RCC 7860 (cell line): ENCODE measurements at regions not wholly inside any gene's neighbourhood (a gene's known extent, or its start where the extent isn't known, plus 50 kb on each side); places are given as distances from the start of the nearest gene placed in this dataset.

Experiments used
- DNase-seq: peaks from one replicate; pipeline ENCODE4 v3.0.0-alpha.2; 2015; ENCODE audit warnings: low spot score
- FAIRE-seq: peaks from 2 replicates; lab custom pipeline; 2012; peaks lifted over from hg19 to GRCh38; lab: Jason Lieb, UNC

GRCh38 chr4:157803845-157804521 lies 368.8 kb downstream of the GASK1B start:
- DNase-seq = no peak
- no peak for FAIRE-seq

GRCh38 chr4:157803421-157803820 lies 369.4 kb downstream of the GASK1B start:
- FAIRE-seq (no peak), DNase-seq (no peak)

GRCh38 chr4:157795495-157795894 lies 377.3 kb downstream of the GASK1B start:
- no peak for DNase-seq
- no peak for FAIRE-seq

GRCh38 chr4:157792716-157793115 lies 380.1 kb downstream of the GASK1B start:
- DNase-seq (no peak), FAIRE-seq (no peak)

GRCh38 chr4:157791236-157791635 lies 381.6 kb downstream of the GASK1B start:
- DNase-seq = no peak
- FAIRE-seq = no peak

- DNase-seq = no peak
- FAIRE-seq = no peak
Observed at GRCh38 chr4:157787618-157788017, 385.2 kb downstream of the GASK1B start.

- DNase-seq (no peak), FAIRE-seq (no peak)
Observed at GRCh38 chr4:157781361-157781760, 391.5 kb downstream of the GASK1B start.

GRCh38 chr4:157779081-157779480 lies 393.7 kb downstream of the GASK1B start:
- no peak for DNase-seq
- no peak for FAIRE-seq

- DNase-seq (no peak), FAIRE-seq (no peak)
Observed at GRCh38 chr4:157776930-157777528, 395.8 kb downstream of the GASK1B start.

GRCh38 chr4:157775971-157776370 lies 396.9 kb downstream of the GASK1B start:
- FAIRE-seq = no peak
- DNase-seq = no peak

- FAIRE-seq = no peak
- DNase-seq = no peak
Observed at GRCh38 chr4:157772907-157773306, 399.9 kb downstream of the GASK1B start.

GRCh38 chr4:157768419-157768818 lies 404.4 kb downstream of the GASK1B start:
- FAIRE-seq = no peak
- no peak for DNase-seq

GRCh38 chr4:157763490-157763889 lies 409.3 kb downstream of the GASK1B start:
- DNase-seq (no peak), FAIRE-seq (no peak)

GRCh38 chr4:157754410-157754809 lies 418.4 kb downstream of the GASK1B start:
- DNase-seq (no peak), FAIRE-seq (peak; percentile 60)

GRCh38 chr4:157751631-157752030 lies 421.2 kb downstream of the GASK1B start:
- DNase-seq = no peak
- FAIRE-seq = no peak

GRCh38 chr4:157741642-157742041 lies 431.2 kb downstream of the GASK1B start:
- FAIRE-seq (no peak), DNase-seq (no peak)

- DNase-seq (peak; percentile 44), FAIRE-seq (peak; percentile 65)
Observed at GRCh38 chr4:157739242-157739641, 433.6 kb downstream of the GASK1B start.

- DNase-seq (no peak), FAIRE-seq (no peak)
Observed at GRCh38 chr4:157728215-157728614, 444.6 kb downstream of the GASK1B start.

- DNase-seq (no peak), FAIRE-seq (no peak)
Observed at GRCh38 chr4:157727163-157727562, 445.7 kb downstream of the GASK1B start.

GRCh38 chr4:157722146-157722545 lies 450.7 kb downstream of the GASK1B start:
- DNase-seq = no peak
- FAIRE-seq = no peak

- no peak for DNase-seq
- FAIRE-seq = no peak
Observed at GRCh38 chr4:157713342-157713741, 459.5 kb downstream of the GASK1B start.

GRCh38 chr4:157706155-157706554 lies 466.7 kb downstream of the GASK1B start:
- DNase-seq = no peak
- FAIRE-seq = no peak

- no peak for DNase-seq
- FAIRE-seq = no peak
Observed at GRCh38 chr4:157702831-157703230, 470.0 kb downstream of the GASK1B start.
